HG03442 (cell line): ENCODE measurements at regions not wholly inside any gene's neighbourhood (a gene's known extent, or its start where the extent isn't known, plus 50 kb on each side); places are given as distances from the start of the nearest gene placed in this dataset.
"Not testable (repeated sequence)": the region's sequence is repeated elsewhere in the genome, so short reads cannot be mapped to it uniquely, and the experiment has no call there.

Source experiments
- ATAC-seq: cut with Tn5 transposase; IDR thresholded peaks from one replicate; pipeline ENCODE4 v1.9.1; 2021; ENCODE audit warnings: mild to moderate bottlenecking, moderate library complexity; ENCODE audit not compliant: unreplicated experiment

DNA sequence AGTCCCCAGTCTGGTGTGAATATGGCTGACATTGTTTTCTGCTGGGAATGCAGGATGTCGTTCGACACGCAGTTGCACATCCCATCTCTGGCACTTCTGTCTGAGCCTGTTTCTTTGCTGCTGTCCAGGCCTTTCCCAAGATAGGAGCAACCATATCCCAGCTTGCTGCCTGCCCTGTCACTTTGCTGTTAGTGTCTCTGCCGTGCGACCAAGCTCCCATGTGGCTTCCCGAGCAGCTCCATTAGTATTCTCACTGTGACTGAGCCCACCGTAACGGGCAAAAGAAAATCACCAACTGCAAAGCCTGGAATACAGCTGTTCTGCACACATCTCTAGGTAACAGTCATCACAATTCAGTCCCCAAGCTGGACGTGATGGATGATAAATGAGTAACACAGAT is 66.0 kb upstream of the CPSF6 start:
- no peak for ATAC-seq

- no peak for ATAC-seq
These were observed 59.6 kb upstream of the CPSF6 start for GRCh38 chr12:69179786-69180185.

- ATAC-seq = not testable (repeated sequence)
These were observed 51.8 kb upstream of the CPSF6 start for GRCh38 chr12:69187572-69187971.

- no peak for ATAC-seq
These were observed 49.9 kb upstream of the CPSF6 start for GRCh38 chr12:69189378-69189978.
